Thyroid gland (tissue), 4 donors: ENCODE measurements at regions not wholly inside any gene's neighbourhood (a gene's known extent, or its start where the extent isn't known, plus 50 kb on each side); places are given as distances from the start of the nearest gene placed in this dataset.

Source experiments
- CTCF ChIP-seq, 6 experiments: fragments of 200-600 bp in 3 of 6; fragments of 450-650 bp in 3 of 6; sonication (generic) in 3 of 6; IDR thresholded peaks; one replicate each; pipeline ENCODE4 v1.5.1; 2016 to 2019; ENCODE audit warnings: antibody characterized with exemption in 6 of 6, mild to moderate bottlenecking in 2 of 6, inconsistent platforms in 1 of 6, moderate library complexity in 1 of 6
- POLR2A ChIP-seq, 2 donors: fragments of 450-650 bp; IDR thresholded peaks; one replicate each; pipeline ENCODE4 v1.6.1; 2017; ENCODE audit warnings: antibody characterized with exemption in 2 of 2, mild to moderate bottlenecking in 2 of 2, moderate library complexity in 1 of 2

GRCh38 chr10:33783078-33783477 lies 448.6 kb upstream of the NRP1 start:
- TF ChIP-seq CTCF (IDR thresholded peaks at IDR 0.05): no peak
- no peak for TF ChIP-seq POLR2A (IDR thresholded peaks at IDR 0.05)
